ENCODE measurements at regions not wholly inside any gene's neighbourhood (a gene's known extent, or its start where the extent isn't known, plus 50 kb on each side); places are given as distances from the start of the nearest gene placed in this dataset.

DNA sequence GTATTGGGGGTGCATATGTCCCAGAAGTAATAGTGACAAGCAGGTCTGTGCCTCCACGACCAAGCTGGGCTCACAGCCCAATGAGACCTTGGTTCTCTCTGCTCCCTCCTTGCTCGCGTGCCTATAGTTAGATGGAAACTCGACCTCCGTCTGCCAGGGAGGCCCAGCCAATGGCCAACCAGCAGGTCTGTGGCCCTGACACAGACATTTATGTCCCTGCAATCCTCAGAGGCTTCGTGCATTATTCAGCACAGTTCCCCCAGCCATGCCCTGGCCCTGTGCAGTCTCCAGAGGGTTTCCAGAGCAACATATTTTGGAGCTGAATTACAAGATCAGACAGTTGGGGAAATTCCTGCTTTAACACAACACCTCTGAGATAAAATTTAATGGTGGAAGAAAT lies 105.1 kb downstream of the UQCRFS1 start:
- TF ChIP-seq POLR2AphosphoS5 (IDR thresholded peaks at IDR 0.05): no peak
- TF ChIP-seq POLR2A (IDR thresholded peaks at IDR 0.05): no peak
- TF ChIP-seq, protein P1, sequence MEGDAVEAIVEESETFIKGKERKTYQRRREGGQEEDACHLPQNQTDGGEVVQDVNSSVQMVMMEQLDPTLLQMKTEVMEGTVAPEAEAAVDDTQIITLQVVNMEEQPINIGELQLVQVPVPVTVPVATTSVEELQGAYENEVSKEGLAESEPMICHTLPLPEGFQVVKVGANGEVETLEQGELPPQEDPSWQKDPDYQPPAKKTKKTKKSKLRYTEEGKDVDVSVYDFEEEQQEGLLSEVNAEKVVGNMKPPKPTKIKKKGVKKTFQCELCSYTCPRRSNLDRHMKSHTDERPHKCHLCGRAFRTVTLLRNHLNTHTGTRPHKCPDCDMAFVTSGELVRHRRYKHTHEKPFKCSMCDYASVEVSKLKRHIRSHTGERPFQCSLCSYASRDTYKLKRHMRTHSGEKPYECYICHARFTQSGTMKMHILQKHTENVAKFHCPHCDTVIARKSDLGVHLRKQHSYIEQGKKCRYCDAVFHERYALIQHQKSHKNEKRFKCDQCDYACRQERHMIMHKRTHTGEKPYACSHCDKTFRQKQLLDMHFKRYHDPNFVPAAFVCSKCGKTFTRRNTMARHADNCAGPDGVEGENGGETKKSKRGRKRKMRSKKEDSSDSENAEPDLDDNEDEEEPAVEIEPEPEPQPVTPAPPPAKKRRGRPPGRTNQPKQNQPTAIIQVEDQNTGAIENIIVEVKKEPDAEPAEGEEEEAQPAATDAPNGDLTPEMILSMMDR (IDR thresholded peaks at IDR 0.05): no peak
- no peaks in the 10 kb centered on the region for H3K9me3 ChIP-seq
- peaks cover 0 to 7% of the 10 kb centered on the region in 2 donors for H3K27me3 ChIP-seq
- H3K36me3 ChIP-seq: no peaks in the 10 kb centered on the region
- DNase-seq (ENCODE audit: low spot score in 2 of 2): no peak
- H3K4me3 ChIP-seq: no peak overlapping the region
- H3K4me1 ChIP-seq: no peaks in the 10 kb centered on the region
- H3K27ac ChIP-seq: no peak overlapping the region
- intact Hi-C loops (cut with DNase I; ENCODE audit: low total_unique reads): loop anchor here (2.0 kb wide), 1 partner anchor 17 kb away; no protein-coding TSS in a partner anchor

DNA sequence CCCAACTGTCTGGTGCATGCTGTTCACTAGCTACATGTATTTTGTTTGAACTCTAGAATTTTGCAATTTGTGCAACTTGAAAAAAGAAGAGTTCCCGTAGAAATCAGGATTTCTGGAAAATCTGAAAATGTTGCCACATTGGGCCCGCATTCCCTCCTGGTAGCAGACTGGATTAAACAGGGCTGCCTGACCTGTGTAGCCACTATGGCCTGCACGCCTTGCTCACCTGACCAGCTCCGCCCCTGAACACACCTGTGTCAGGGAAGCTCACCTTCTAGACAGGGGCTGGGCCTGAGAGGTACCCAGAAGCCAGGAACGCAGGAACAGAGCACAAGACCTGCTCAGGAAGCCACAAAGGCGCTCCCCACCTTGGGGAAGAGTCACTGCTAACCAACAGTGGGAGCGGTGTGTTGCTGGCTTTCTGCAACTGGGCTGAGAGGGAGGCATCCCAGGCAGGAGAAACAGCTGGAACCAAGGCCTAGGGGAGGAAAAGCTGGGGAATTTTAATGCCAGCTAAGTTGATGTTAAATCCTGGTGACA lies 106.5 kb downstream of the UQCRFS1 start:
- Histone ChIP-seq H3K9me3 (no peaks in the 10 kb centered on the region), H3K4me1 (no peaks in the 10 kb centered on the region), H3K27ac (no peak overlapping the region), H3K4me3 (no peak overlapping the region), H3K27me3 (no peaks in the 10 kb centered on the region), H3K36me3 (no peaks in the 10 kb centered on the region)
- TF ChIP-seq POLR2A (IDR thresholded peaks at IDR 0.05) (no peak), POLR2AphosphoS5 (IDR thresholded peaks at IDR 0.05) (no peak)
- TF ChIP-seq, protein P1 (IDR thresholded peaks at IDR 0.05): no peak
- intact Hi-C loops (cut with DNase I; ENCODE audit: low total_unique reads): loop anchor here (2.0 kb wide), 1 partner anchor 16 kb away; no protein-coding TSS in a partner anchor
- no peak for DNase-seq (ENCODE audit: low spot score in 2 of 2)

DNA sequence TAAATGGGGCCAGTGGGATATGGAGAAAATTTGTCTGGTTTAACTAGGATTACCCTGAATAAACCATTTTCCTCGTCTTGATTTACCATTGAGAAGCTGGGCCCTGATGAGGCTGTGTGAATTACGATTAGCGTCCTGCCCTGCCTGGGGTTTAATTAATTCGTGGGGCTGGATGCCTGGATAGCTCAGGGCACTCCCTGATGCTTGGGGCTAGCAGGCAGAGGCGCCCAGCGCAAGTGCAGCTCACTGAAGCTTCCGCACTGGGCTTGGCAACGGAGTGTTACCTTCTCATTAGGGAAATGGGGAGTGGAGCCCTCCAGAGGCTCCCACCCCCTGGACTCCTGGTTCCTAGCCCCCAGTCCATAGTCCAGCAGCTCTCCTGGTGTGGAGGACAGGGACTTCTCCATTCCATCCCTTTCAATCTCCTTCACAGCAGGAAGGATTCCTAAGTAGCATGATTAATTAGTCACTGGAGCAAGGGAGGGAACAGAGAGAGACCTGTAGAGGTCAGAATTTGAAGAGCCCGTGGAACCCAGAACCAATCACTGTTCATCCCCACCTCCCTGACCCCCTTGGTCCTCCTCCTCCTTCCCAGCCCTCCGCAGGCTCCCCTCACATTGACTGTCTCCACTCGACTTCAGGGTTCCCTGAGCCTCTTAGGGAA lies 107.2 kb downstream of the UQCRFS1 start:
- no peaks in the 10 kb centered on the region for H3K4me1 ChIP-seq
- intact Hi-C loops (cut with DNase I; ENCODE audit: low total_unique reads): loop anchor here (2.0 kb wide), 1 partner anchor 15 kb away; no protein-coding TSS in a partner anchor
- DNase-seq (ENCODE audit: low spot score in 2 of 2): no peak
- H3K36me3 ChIP-seq: no peaks in the 10 kb centered on the region
- no peak overlapping the region for H3K27ac ChIP-seq
- no peaks in the 10 kb centered on the region for H3K9me3 ChIP-seq
- no peaks in the 10 kb centered on the region for H3K27me3 ChIP-seq
- no peak overlapping the region for H3K4me3 ChIP-seq
- no peak for TF ChIP-seq POLR2A (IDR thresholded peaks at IDR 0.05)
- TF ChIP-seq, protein P1 (IDR thresholded peaks at IDR 0.05): no peak
- TF ChIP-seq POLR2AphosphoS5 (IDR thresholded peaks at IDR 0.05): no peak

DNA sequence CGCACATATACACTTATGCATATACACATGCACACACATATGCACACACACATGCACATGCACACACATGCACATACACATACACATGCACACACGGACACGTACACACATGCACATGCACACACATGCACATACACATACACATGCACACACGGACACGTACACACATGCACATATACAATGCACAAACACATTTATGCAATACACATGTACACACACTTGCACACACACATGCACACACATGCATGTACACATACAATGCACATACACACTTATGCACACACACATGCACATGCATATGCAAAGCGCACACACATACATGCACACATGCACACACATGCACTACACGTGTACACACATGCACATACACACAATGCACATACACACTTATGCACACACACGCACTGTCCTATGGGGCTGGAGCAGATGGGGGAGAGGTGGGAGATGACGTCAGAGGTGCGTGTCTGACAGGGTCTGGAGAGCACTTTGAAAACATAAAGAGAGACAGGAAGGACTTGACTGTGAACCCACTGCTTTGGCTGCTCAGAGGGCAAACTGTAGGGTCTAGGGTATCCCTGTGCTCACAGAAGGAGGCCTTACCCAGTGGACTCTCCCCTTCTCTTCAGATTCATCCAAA lies 108.2 kb downstream of the UQCRFS1 start:
- Histone ChIP-seq H3K27ac (no peak overlapping the region), H3K4me1 (no peaks in the 10 kb centered on the region), H3K36me3 (no peaks in the 10 kb centered on the region), H3K4me3 (no peak overlapping the region), H3K27me3 (no peaks in the 10 kb centered on the region), H3K9me3 (peaks cover 0 to 6% of the 10 kb centered on the region in 2 donors)
- intact Hi-C loops (cut with DNase I; ENCODE audit: low total_unique reads): no loop called here
- DNase-seq (ENCODE audit: low spot score in 2 of 2): no peak
- no peak for TF ChIP-seq POLR2A (IDR thresholded peaks at IDR 0.05)
- TF ChIP-seq, protein P1 (IDR thresholded peaks at IDR 0.05): no peak
- no peak for TF ChIP-seq POLR2AphosphoS5 (IDR thresholded peaks at IDR 0.05)
